HG02678 (cell line): ENCODE measurements at regions not wholly inside any gene's neighbourhood (a gene's known extent, or its start where the extent isn't known, plus 50 kb on each side); places are given as distances from the start of the nearest gene placed in this dataset.
"Not testable (repeated sequence)": the region's sequence is repeated elsewhere in the genome, so short reads cannot be mapped to it uniquely, and the experiment has no call there.

ENCODE experiments used
- ATAC-seq: cut with Tn5 transposase; IDR thresholded peaks from one replicate; pipeline ENCODE4 v1.9.1; 2021; ENCODE audit warnings: mild to moderate bottlenecking, moderate library complexity; ENCODE audit not compliant: unreplicated experiment

- ATAC-seq, result no peak
These were observed 92.6 kb upstream of the MAGI3 start for GRCh38 chr1:113297749-113298148.

GRCh38 chr1:113298941-113299340 is 91.4 kb upstream of the MAGI3 start:
- no peak for ATAC-seq

GRCh38 chr1:113302636-113303035 is 87.7 kb upstream of the MAGI3 start:
- no peak for ATAC-seq

GRCh38 chr1:113303267-113303666 is 87.0 kb upstream of the MAGI3 start:
- ATAC-seq, result no peak

- not testable (repeated sequence) for ATAC-seq
These were observed 85.3 kb upstream of the MAGI3 start for GRCh38 chr1:113305029-113305428.

- no peak for ATAC-seq
These were observed 82.4 kb upstream of the MAGI3 start for GRCh38 chr1:113307771-113308445.

GRCh38 chr1:113312651-113313050 is 77.7 kb upstream of the MAGI3 start:
- ATAC-seq, result not testable (repeated sequence)

GRCh38 chr1:113314600-113314999 is 75.7 kb upstream of the MAGI3 start:
- no peak for ATAC-seq

- ATAC-seq, result no peak
These were observed 70.0 kb upstream of the MAGI3 start for GRCh38 chr1:113320272-113320671.

- no peak for ATAC-seq
These were observed 69.2 kb upstream of the MAGI3 start for GRCh38 chr1:113320972-113321680.

GRCh38 chr1:113321771-113322387 is 68.4 kb upstream of the MAGI3 start:
- no peak for ATAC-seq

GRCh38 chr1:113322439-113322838 is 67.9 kb upstream of the MAGI3 start:
- ATAC-seq, result no peak

GRCh38 chr1:113325022-113325421 is 65.3 kb upstream of the MAGI3 start:
- ATAC-seq, result no peak

- ATAC-seq, result no peak
These were observed 63.3 kb upstream of the MAGI3 start for GRCh38 chr1:113326976-113327375.

GRCh38 chr1:113333056-113333455 is 57.3 kb upstream of the MAGI3 start:
- ATAC-seq, result no peak

GRCh38 chr1:113340038-113340437 is 50.3 kb upstream of the MAGI3 start:
- ATAC-seq, result no peak
